Astrocyte (in vitro differentiated cells and primary cell): ENCODE measurements at regions not wholly inside any gene's neighbourhood (a gene's known extent, or its start where the extent isn't known, plus 50 kb on each side); places are given as distances from the start of the nearest gene placed in this dataset.

Source experiments
- EZH2 ChIP-seq: IDR thresholded peaks from 2 replicates; pipeline ENCODE4 v1.6.1; 2012; ENCODE audit warnings: mild to moderate bottlenecking, low read length, inconsistent platforms; ENCODE audit not compliant: insufficient read depth
- TF ChIP-seq, protein P1 (sequence below): IDR thresholded peaks from 2 replicates; pipeline ENCODE4 v1.5.1; 2011; ENCODE audit warnings: low read depth, mild to moderate bottlenecking, inconsistent platforms, low read length, moderate library complexity; ENCODE audit not compliant: insufficient read depth

GRCh38 chr9:650362-650761 is 191.1 kb upstream of the DMRT1 start:
- TF ChIP-seq, protein P1, sequence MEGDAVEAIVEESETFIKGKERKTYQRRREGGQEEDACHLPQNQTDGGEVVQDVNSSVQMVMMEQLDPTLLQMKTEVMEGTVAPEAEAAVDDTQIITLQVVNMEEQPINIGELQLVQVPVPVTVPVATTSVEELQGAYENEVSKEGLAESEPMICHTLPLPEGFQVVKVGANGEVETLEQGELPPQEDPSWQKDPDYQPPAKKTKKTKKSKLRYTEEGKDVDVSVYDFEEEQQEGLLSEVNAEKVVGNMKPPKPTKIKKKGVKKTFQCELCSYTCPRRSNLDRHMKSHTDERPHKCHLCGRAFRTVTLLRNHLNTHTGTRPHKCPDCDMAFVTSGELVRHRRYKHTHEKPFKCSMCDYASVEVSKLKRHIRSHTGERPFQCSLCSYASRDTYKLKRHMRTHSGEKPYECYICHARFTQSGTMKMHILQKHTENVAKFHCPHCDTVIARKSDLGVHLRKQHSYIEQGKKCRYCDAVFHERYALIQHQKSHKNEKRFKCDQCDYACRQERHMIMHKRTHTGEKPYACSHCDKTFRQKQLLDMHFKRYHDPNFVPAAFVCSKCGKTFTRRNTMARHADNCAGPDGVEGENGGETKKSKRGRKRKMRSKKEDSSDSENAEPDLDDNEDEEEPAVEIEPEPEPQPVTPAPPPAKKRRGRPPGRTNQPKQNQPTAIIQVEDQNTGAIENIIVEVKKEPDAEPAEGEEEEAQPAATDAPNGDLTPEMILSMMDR: no peak
- no peak for TF ChIP-seq EZH2
